ENCODE measurements at regions not wholly inside any gene's neighbourhood (a gene's known extent, or its start where the extent isn't known, plus 50 kb on each side); places are given as distances from the start of the nearest gene placed in this dataset.
"Not testable (repeated sequence)": the region's sequence is repeated elsewhere in the genome, so short reads cannot be mapped to it uniquely, and the experiment has no call there.

- intact Hi-C loops (cut with DNase I), result no loop called here
- Histone ChIP-seq H3K4me1 (no peaks in the 10 kb centered on the region), H3K4me3 (no peak overlapping the region), H3K27ac (no peak overlapping the region), H3K36me3 (no peaks in the 10 kb centered on the region), H3K27me3 (no peaks in the 10 kb centered on the region), H3K9me3 (no peaks in the 10 kb centered on the region)
- TF ChIP-seq POLR2A (IDR thresholded peaks at IDR 0.05), result no peak
- TF ChIP-seq POLR2AphosphoS5 (IDR thresholded peaks at IDR 0.05), result no peak
- TF ChIP-seq CTCF (IDR thresholded peaks at IDR 0.05), result no peak
- no peak for TF ChIP-seq EP300 (IDR thresholded peaks at IDR 0.05)
- 72 to 80% methylated on average over 1 of the region's 1 CpG for WGBS, 2 donors
- DNase-seq, result no peak
Measured at GRCh38 chr5:12169536-12169935, 265.3 kb upstream of the CTNND2 start.

GRCh38 chr5:12162863-12163262 lies 258.6 kb upstream of the CTNND2 start:
- 79 to 82% methylated on average over 2 of the region's 2 CpGs for WGBS, 2 donors
- H3K9me3 ChIP-seq, result no peaks in the 10 kb centered on the region
- no peak overlapping the region for H3K27ac ChIP-seq
- no peak for TF ChIP-seq CTCF (IDR thresholded peaks at IDR 0.05)
- no peak for TF ChIP-seq EP300 (IDR thresholded peaks at IDR 0.05)
- TF ChIP-seq POLR2AphosphoS5 (IDR thresholded peaks at IDR 0.05), result no peak
- no peak for TF ChIP-seq POLR2A (IDR thresholded peaks at IDR 0.05)
- intact Hi-C loops (cut with DNase I), result no loop called here
- no peaks in the 10 kb centered on the region for H3K27me3 ChIP-seq
- H3K36me3 ChIP-seq, result no peaks in the 10 kb centered on the region
- no peaks in the 10 kb centered on the region for H3K4me1 ChIP-seq
- no peak for DNase-seq
- H3K4me3 ChIP-seq, result no peak overlapping the region

GRCh38 chr5:12147513-12147912 lies 243.3 kb upstream of the CTNND2 start:
- Histone ChIP-seq H3K4me1 (no peaks in the 10 kb centered on the region), H3K27ac (no peak overlapping the region), H3K36me3 (no peaks in the 10 kb centered on the region), H3K27me3 (no peaks in the 10 kb centered on the region), H3K4me3 (no peak overlapping the region), H3K9me3 (peaks cover 0 to 8% (median 0%) of the 10 kb centered on the region in 4 donors)
- intact Hi-C loops (cut with DNase I), result no loop called here
- DNase-seq, result no peak
- TF ChIP-seq POLR2A (IDR thresholded peaks at IDR 0.05), result no peak
- no peak for TF ChIP-seq CTCF (IDR thresholded peaks at IDR 0.05)
- TF ChIP-seq POLR2AphosphoS5 (IDR thresholded peaks at IDR 0.05), result no peak
- TF ChIP-seq EP300 (IDR thresholded peaks at IDR 0.05), result no peak

- H3K27me3 ChIP-seq, result no peaks in the 10 kb centered on the region
- H3K36me3 ChIP-seq, result no peaks in the 10 kb centered on the region
- no peaks in the 10 kb centered on the region for H3K9me3 ChIP-seq
- H3K4me3 ChIP-seq, result no peak overlapping the region
- 82 to 86% methylated on average over 2 of the region's 2 CpGs for WGBS, 2 donors
- H3K27ac ChIP-seq, result no peak overlapping the region
- intact Hi-C loops (cut with DNase I), result no loop called here
- TF ChIP-seq EP300 (IDR thresholded peaks at IDR 0.05) (no peak), CTCF (IDR thresholded peaks at IDR 0.05) (no peak), POLR2AphosphoS5 (IDR thresholded peaks at IDR 0.05) (no peak), POLR2A (IDR thresholded peaks at IDR 0.05) (no peak)
- DNase-seq, result no peak
- no peaks in the 10 kb centered on the region for H3K4me1 ChIP-seq
Measured at GRCh38 chr5:12141496-12141895, 237.2 kb upstream of the CTNND2 start.

- no peak for TF ChIP-seq POLR2A (IDR thresholded peaks at IDR 0.05)
- no peak for TF ChIP-seq CTCF (IDR thresholded peaks at IDR 0.05)
- no peak for TF ChIP-seq POLR2AphosphoS5 (IDR thresholded peaks at IDR 0.05)
- TF ChIP-seq EP300 (IDR thresholded peaks at IDR 0.05), result no peak
- Histone ChIP-seq H3K9me3 (peaks cover 0 to 5% (median 1%) of the 10 kb centered on the region in 4 donors), H3K27ac (no peak overlapping the region), H3K36me3 (no peaks in the 10 kb centered on the region), H3K27me3 (no peaks in the 10 kb centered on the region), H3K4me3 (no peak overlapping the region), H3K4me1 (no peaks in the 10 kb centered on the region)
- 36 to 42% methylated on average over 1 of the region's 1 CpG for WGBS, 2 donors
- DNase-seq, result no peak
- intact Hi-C loops (cut with DNase I), result no loop called here
Measured at GRCh38 chr5:12133520-12133919, 229.3 kb upstream of the CTNND2 start.

GRCh38 chr5:12131020-12131419 lies 226.8 kb upstream of the CTNND2 start:
- DNase-seq; H3K4me3 ChIP-seq; H3K4me1 ChIP-seq; intact Hi-C loops (cut with DNase I); H3K27me3 ChIP-seq; H3K36me3 ChIP-seq; H3K9me3 ChIP-seq; H3K27ac ChIP-seq: not testable (repeated sequence)
- 62 to 79% methylated on average over 2 of the region's 2 CpGs for WGBS, 2 donors

Data from sigmoid colon (tissue), 6 donors.